ENCODE measurements at regions not wholly inside any gene's neighbourhood (a gene's known extent, or its start where the extent isn't known, plus 50 kb on each side); places are given as distances from the start of the nearest gene placed in this dataset.

DNA sequence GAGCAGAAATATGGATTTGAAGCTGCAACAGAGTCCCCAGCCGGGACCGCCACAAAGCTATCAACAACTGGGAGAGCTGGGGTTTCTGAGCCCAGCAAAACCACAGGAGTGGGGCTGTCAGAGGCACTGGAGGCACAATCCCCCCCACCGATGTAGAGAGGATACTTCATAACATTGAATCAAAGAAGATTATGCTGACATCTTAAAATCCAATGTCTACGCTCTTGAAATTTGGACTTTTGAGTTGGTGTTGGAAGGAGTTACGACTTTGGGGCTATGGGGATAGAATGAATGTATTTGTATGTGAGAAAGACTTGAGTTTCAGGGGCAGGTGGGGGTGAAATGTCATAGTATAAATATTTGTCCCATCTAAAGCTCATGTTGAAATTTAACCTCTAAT, 1121.6 kb upstream of the CDH8 start:
- Histone ChIP-seq H3K4me3 (ENCODE audit: low read length) (no peak overlapping the region), H3K4me1 (ENCODE audit: low read length) (no peaks in the 10 kb centered on the region), H3K27ac (ENCODE audit: low read length) (no peak overlapping the region), H3K9me2 (replicated peaks; ENCODE audit: insufficient read depth, low read length) (no peaks in the 10 kb centered on the region), H3K4me2 (ENCODE audit: low read depth, low read length) (no peak overlapping the region), H3F3A (ENCODE audit: insufficient read depth, low read length) (no peaks in the 10 kb centered on the region), H3K27me3 (replicated peaks; ENCODE audit: insufficient read depth, low read length) (no peaks in the 10 kb centered on the region), H3K36me3 (replicated peaks; ENCODE audit: insufficient read depth, low read length) (no peaks in the 10 kb centered on the region), H3K9ac (ENCODE audit: low read length) (no peak overlapping the region), H3K9me3 (replicated peaks; ENCODE audit: insufficient read depth, low read length) (no peaks in the 10 kb centered on the region), H4K20me1 (ENCODE audit: insufficient read depth, low read length) (no peaks in the 10 kb centered on the region), H2AFZ (ENCODE audit: low read length) (no peak overlapping the region), H3K79me2 (ENCODE audit: low read length) (no peaks in the 10 kb centered on the region)
- TF ChIP-seq EZH2 (optimal IDR thresholded peaks at IDR 0.05; ENCODE audit: low read depth, low read length) (no peak), EZH2phosphoT487 (IDR thresholded peaks at IDR 0.05; ENCODE audit: low read length) (no peak)
- TF ChIP-seq, protein P1, sequence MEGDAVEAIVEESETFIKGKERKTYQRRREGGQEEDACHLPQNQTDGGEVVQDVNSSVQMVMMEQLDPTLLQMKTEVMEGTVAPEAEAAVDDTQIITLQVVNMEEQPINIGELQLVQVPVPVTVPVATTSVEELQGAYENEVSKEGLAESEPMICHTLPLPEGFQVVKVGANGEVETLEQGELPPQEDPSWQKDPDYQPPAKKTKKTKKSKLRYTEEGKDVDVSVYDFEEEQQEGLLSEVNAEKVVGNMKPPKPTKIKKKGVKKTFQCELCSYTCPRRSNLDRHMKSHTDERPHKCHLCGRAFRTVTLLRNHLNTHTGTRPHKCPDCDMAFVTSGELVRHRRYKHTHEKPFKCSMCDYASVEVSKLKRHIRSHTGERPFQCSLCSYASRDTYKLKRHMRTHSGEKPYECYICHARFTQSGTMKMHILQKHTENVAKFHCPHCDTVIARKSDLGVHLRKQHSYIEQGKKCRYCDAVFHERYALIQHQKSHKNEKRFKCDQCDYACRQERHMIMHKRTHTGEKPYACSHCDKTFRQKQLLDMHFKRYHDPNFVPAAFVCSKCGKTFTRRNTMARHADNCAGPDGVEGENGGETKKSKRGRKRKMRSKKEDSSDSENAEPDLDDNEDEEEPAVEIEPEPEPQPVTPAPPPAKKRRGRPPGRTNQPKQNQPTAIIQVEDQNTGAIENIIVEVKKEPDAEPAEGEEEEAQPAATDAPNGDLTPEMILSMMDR (IDR thresholded peaks at IDR 0.05; ENCODE audit: low read length), result no peak
- DNase-seq, result no peak

DNA sequence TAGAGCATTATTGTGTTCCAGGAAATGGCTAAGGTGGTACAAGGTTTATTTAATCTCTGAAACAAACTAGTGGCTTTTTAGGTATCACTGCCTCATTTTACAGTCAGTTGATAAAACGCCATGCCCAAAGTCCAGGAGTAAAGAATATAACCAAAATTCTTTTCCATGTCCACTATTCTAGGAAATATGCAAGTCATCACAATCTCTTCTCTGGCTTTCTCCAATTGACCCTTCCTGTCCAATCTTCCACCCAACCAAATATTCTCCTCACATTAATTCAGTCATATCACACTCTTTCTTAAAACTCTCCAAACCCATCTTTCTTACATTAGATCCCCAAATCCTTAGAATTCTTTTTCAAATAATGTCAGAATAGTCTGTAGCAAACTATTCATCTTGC, 1110.0 kb upstream of the CDH8 start:
- Histone ChIP-seq H3K27me3 (replicated peaks; ENCODE audit: insufficient read depth, low read length) (no peaks in the 10 kb centered on the region), H3F3A (ENCODE audit: insufficient read depth, low read length) (no peaks in the 10 kb centered on the region), H4K20me1 (ENCODE audit: insufficient read depth, low read length) (no peaks in the 10 kb centered on the region), H3K36me3 (replicated peaks; ENCODE audit: insufficient read depth, low read length) (no peaks in the 10 kb centered on the region), H3K4me2 (ENCODE audit: low read depth, low read length) (no peak overlapping the region), H3K27ac (ENCODE audit: low read length) (no peak overlapping the region), H3K9me3 (replicated peaks; ENCODE audit: insufficient read depth, low read length) (no peaks in the 10 kb centered on the region), H3K4me3 (ENCODE audit: low read length) (no peak overlapping the region), H3K9me2 (replicated peaks; ENCODE audit: insufficient read depth, low read length) (no peaks in the 10 kb centered on the region), H3K4me1 (ENCODE audit: low read length) (no peaks in the 10 kb centered on the region), H3K79me2 (ENCODE audit: low read length) (no peaks in the 10 kb centered on the region), H2AFZ (ENCODE audit: low read length) (no peak overlapping the region), H3K9ac (ENCODE audit: low read length) (no peak overlapping the region)
- no peak for DNase-seq
- TF ChIP-seq EZH2phosphoT487 (IDR thresholded peaks at IDR 0.05; ENCODE audit: low read length) (no peak), EZH2 (optimal IDR thresholded peaks at IDR 0.05; ENCODE audit: low read depth, low read length) (no peak)
- TF ChIP-seq, protein P1 (IDR thresholded peaks at IDR 0.05; ENCODE audit: low read length), result no peak

DNA sequence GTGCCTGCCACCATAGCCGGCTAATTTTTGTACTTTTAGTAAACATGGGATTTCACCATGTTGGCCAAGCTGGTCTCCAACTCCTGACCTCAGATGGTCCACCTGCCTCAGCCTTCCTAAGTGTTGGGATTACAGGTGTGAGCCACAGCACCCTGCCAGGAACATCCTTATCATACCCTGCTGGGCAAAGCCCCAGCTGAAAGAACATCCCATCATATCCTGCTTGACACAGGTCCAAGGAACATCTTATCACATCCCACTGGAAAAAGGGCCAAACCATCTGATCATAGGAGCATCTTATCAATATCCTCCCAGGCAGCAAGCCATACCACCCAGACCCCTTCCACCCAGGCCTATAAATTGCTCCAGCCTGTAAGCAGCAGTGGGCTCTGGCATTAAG, 1109.2 kb upstream of the CDH8 start:
- Histone ChIP-seq H3K36me3 (replicated peaks; ENCODE audit: insufficient read depth, low read length) (no peaks in the 10 kb centered on the region), H3K9ac (ENCODE audit: low read length) (no peak overlapping the region), H3K9me2 (replicated peaks; ENCODE audit: insufficient read depth, low read length) (no peaks in the 10 kb centered on the region), H3K27me3 (replicated peaks; ENCODE audit: insufficient read depth, low read length) (no peaks in the 10 kb centered on the region), H3K79me2 (ENCODE audit: low read length) (no peaks in the 10 kb centered on the region), H3K4me2 (ENCODE audit: low read depth, low read length) (no peak overlapping the region), H2AFZ (ENCODE audit: low read length) (no peak overlapping the region), H3K27ac (ENCODE audit: low read length) (no peak overlapping the region), H3K4me1 (ENCODE audit: low read length) (no peaks in the 10 kb centered on the region), H4K20me1 (ENCODE audit: insufficient read depth, low read length) (no peaks in the 10 kb centered on the region), H3K9me3 (replicated peaks; ENCODE audit: insufficient read depth, low read length) (no peaks in the 10 kb centered on the region), H3K4me3 (ENCODE audit: low read length) (no peak overlapping the region), H3F3A (ENCODE audit: insufficient read depth, low read length) (no peaks in the 10 kb centered on the region)
- DNase-seq, result no peak
- TF ChIP-seq EZH2 (optimal IDR thresholded peaks at IDR 0.05; ENCODE audit: low read depth, low read length) (no peak), EZH2phosphoT487 (IDR thresholded peaks at IDR 0.05; ENCODE audit: low read length) (no peak)
- TF ChIP-seq, protein P1 (IDR thresholded peaks at IDR 0.05; ENCODE audit: low read length), result no peak
